WTC11 (cell line): ENCODE measurements at regions not wholly inside any gene's neighbourhood (a gene's known extent, or its start where the extent isn't known, plus 50 kb on each side); places are given as distances from the start of the nearest gene placed in this dataset.

Experiments
- ATAC-seq: fragments of 200-7000 bp; cut with Tn5 transposase; 2 replicates; pipeline ENCODE4 v1.10.0; 2021; ENCODE audit warnings: mild to moderate bottlenecking, moderate library complexity
- CTCF ChIA-PET: fragments of 300-600 bp; sonication (Branson Sonifier 250); formaldehyde crosslinking; loops from one replicate; lab custom pipeline; 2021; ENCODE audit warnings: antibody characterized with exemption; lab: Charles Lee
- POLR2A ChIA-PET: fragments of 350-600 bp; sonication (Branson Sonifier 250); formaldehyde crosslinking; loops from one replicate; lab custom pipeline; 2021; ENCODE audit warnings: antibody characterized with exemption; lab: Charles Lee
- DNase-seq: peaks from one replicate; pipeline ENCODE4 v3.0.0; 2021; ENCODE audit warnings: low spot score
- H3K27ac Mint-ChIP-seq: 2 replicates; pipeline ENCODE4 v1.8.0; 2021; ENCODE audit warnings: mixed read lengths
- H3K27me3 Mint-ChIP-seq: 2 replicates; pipeline ENCODE4 v1.8.0; 2021; ENCODE audit warnings: low read depth, mild to moderate bottlenecking, moderate library complexity, mixed read lengths
- H3K36me3 Mint-ChIP-seq: 2 replicates; pipeline ENCODE4 v1.8.0; 2021; ENCODE audit warnings: mixed read lengths
- H3K4me1 Mint-ChIP-seq: 2 replicates; pipeline ENCODE4 v1.8.0; 2022; ENCODE audit warnings: mixed read lengths
- H3K4me3 Mint-ChIP-seq: 2 replicates; pipeline ENCODE4 v1.8.0; 2021; ENCODE audit warnings: mild to moderate bottlenecking, moderate library complexity, mixed read lengths
- H3K9me3 Mint-ChIP-seq: 2 replicates; pipeline ENCODE4 v1.8.0; 2021; ENCODE audit warnings: mixed read lengths
- AFF4 ChIP-seq: sonication (generic); formaldehyde crosslinking; IDR thresholded peaks from 2 replicates; pipeline ENCODE4 v1.8.1; 2023; ENCODE audit warnings: mild to moderate bottlenecking, missing genetic modification reagents, borderline replicate concordance
- CBFB ChIP-seq: sonication (generic); formaldehyde crosslinking; IDR thresholded peaks from 2 replicates; pipeline ENCODE4 v1.8.1; 2022; ENCODE audit warnings: mild to moderate bottlenecking, low read depth, missing genetic modification reagents
- CREB1 ChIP-seq: sonication (generic); formaldehyde crosslinking; IDR thresholded peaks from 2 replicates; pipeline ENCODE4 v1.8.0; 2023; ENCODE audit warnings: mild to moderate bottlenecking, missing genetic modification reagents
- ESRRA ChIP-seq: sonication (generic); formaldehyde crosslinking; IDR thresholded peaks from 2 replicates; pipeline ENCODE4 v1.8.1; 2022; ENCODE audit warnings: mild to moderate bottlenecking, missing genetic modification reagents, borderline replicate concordance
- JAZF1 ChIP-seq: fragments of 250-450 bp; sonication (Bioruptor Pico); IDR thresholded peaks from 2 replicates; pipeline ENCODE4 v1.9.0; 2021; ENCODE audit warnings: moderate library complexity, mild to moderate bottlenecking, inconsistent platforms
- NFE2L1 ChIP-seq: sonication (generic); formaldehyde crosslinking; IDR thresholded peaks from 2 replicates; pipeline ENCODE4 v1.8.1; 2023; ENCODE audit warnings: missing genetic modification reagents
- PRRX2 ChIP-seq: fragments of 250-450 bp; sonication (Bioruptor Pico); IDR thresholded peaks from 2 replicates; pipeline ENCODE4 v1.8.0; 2021; ENCODE audit warnings: mild to moderate bottlenecking
- SOX15 ChIP-seq: fragments of 250-450 bp; sonication (Bioruptor Pico); IDR thresholded peaks from 2 replicates; pipeline ENCODE4 v1.9.0; 2021; ENCODE audit warnings: mild to moderate bottlenecking
- SP1 ChIP-seq: sonication (generic); formaldehyde crosslinking; conservative IDR thresholded peaks from 2 replicates; pipeline ENCODE4 v1.8.1; 2022; ENCODE audit warnings: missing genetic modification reagents
- TEAD4 ChIP-seq: sonication (generic); formaldehyde crosslinking; IDR thresholded peaks from 2 replicates; pipeline ENCODE4 v1.8.0; 2022; ENCODE audit warnings: mild to moderate bottlenecking, missing genetic modification reagents
- TP53 ChIP-seq: sonication (generic); formaldehyde crosslinking; IDR thresholded peaks from 2 replicates; pipeline ENCODE4 v1.8.1; 2023; ENCODE audit warnings: mild to moderate bottlenecking, missing genetic modification reagents
- ZBTB21 ChIP-seq: sonication (generic); formaldehyde crosslinking; IDR thresholded peaks from 2 replicates; pipeline ENCODE4 v1.8.1; 2023; ENCODE audit warnings: mild to moderate bottlenecking, missing genetic modification reagents, borderline replicate concordance
- ZNF232 ChIP-seq: sonication (generic); formaldehyde crosslinking; IDR thresholded peaks from 2 replicates; pipeline ENCODE4 v1.8.0; 2022; ENCODE audit warnings: mild to moderate bottlenecking, missing genetic modification reagents
- TF ChIP-seq, protein P1 (sequence below): fragments of 250-450 bp; sonication (Bioruptor Pico); IDR thresholded peaks from 2 replicates; pipeline ENCODE4 v1.9.0; 2021; ENCODE audit warnings: moderate library complexity, mild to moderate bottlenecking, inconsistent platforms, borderline replicate concordance
- TF ChIP-seq, protein P2 (sequence below): sonication (generic); formaldehyde crosslinking; IDR thresholded peaks from 2 replicates; pipeline ENCODE4 v1.8.1; 2023; ENCODE audit warnings: mild to moderate bottlenecking, missing genetic modification reagents, moderate library complexity
- TF ChIP-seq, protein P3 (sequence below): sonication (generic); formaldehyde crosslinking; IDR thresholded peaks from 2 replicates; pipeline ENCODE4 v1.8.0; 2023; ENCODE audit warnings: mild to moderate bottlenecking, missing genetic modification reagents

- DNase-seq (no peak), ATAC-seq (peak; percentile 61)
- Mint-ChIP-seq H3K27ac (no peak overlapping the region), H3K36me3 (no peaks in the 10 kb centered on the region), H3K4me3 (no peak overlapping the region), H3K4me1 (no peaks in the 10 kb centered on the region), H3K9me3 (no peaks in the 10 kb centered on the region), H3K27me3 (no peaks in the 10 kb centered on the region)
- ChIA-PET CTCF (no interaction called here), POLR2A (no interaction called here)
- TF ChIP-seq CBFB (CRISPR knock-in tag), result no peak
- TF ChIP-seq ESRRA (CRISPR knock-in tag), result no peak
- no peak for TF ChIP-seq SP1 (CRISPR knock-in tag)
- TF ChIP-seq SOX15 (CRISPR knock-in tag), result no peak
- no peak for TF ChIP-seq TEAD4 (CRISPR knock-in tag)
- TF ChIP-seq, protein P1, sequence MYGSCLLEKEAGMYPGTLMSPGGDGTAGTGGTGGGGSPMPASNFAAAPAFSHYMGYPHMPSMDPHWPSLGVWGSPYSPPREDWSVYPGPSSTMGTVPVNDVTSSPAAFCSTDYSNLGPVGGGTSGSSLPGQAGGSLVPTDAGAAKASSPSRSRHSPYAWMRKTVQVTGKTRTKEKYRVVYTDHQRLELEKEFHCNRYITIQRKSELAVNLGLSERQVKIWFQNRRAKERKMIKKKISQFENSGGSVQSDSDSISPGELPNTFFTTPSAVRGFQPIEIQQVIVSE (CRISPR knock-in tag), result no peak
- TF ChIP-seq NFE2L1 (CRISPR knock-in tag), result no peak
- no peak for TF ChIP-seq ZBTB21
- TF ChIP-seq, protein P2, sequence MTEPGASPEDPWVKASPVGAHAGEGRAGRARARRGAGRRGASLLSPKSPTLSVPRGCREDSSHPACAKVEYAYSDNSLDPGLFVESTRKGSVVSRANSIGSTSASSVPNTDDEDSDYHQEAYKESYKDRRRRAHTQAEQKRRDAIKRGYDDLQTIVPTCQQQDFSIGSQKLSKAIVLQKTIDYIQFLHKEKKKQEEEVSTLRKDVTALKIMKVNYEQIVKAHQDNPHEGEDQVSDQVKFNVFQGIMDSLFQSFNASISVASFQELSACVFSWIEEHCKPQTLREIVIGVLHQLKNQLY (CRISPR knock-in tag), result no peak
- no peak for TF ChIP-seq ZNF232 (CRISPR knock-in tag)
- TF ChIP-seq, protein P3, sequence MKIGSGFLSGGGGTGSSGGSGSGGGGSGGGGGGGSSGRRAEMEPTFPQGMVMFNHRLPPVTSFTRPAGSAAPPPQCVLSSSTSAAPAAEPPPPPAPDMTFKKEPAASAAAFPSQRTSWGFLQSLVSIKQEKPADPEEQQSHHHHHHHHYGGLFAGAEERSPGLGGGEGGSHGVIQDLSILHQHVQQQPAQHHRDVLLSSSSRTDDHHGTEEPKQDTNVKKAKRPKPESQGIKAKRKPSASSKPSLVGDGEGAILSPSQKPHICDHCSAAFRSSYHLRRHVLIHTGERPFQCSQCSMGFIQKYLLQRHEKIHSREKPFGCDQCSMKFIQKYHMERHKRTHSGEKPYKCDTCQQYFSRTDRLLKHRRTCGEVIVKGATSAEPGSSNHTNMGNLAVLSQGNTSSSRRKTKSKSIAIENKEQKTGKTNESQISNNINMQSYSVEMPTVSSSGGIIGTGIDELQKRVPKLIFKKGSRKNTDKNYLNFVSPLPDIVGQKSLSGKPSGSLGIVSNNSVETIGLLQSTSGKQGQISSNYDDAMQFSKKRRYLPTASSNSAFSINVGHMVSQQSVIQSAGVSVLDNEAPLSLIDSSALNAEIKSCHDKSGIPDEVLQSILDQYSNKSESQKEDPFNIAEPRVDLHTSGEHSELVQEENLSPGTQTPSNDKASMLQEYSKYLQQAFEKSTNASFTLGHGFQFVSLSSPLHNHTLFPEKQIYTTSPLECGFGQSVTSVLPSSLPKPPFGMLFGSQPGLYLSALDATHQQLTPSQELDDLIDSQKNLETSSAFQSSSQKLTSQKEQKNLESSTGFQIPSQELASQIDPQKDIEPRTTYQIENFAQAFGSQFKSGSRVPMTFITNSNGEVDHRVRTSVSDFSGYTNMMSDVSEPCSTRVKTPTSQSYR, result no peak
- no peak for TF ChIP-seq TP53 (CRISPR knock-in tag)
- TF ChIP-seq PRRX2, result no peak
- TF ChIP-seq CREB1 (CRISPR knock-in tag), result no peak
- no peak for TF ChIP-seq AFF4 (CRISPR knock-in tag)
- no peak for TF ChIP-seq JAZF1
Observed at GRCh38 chr6:163711615-163712565, 297.4 kb downstream of the QKI start.
